Esophagus squamous epithelium (tissue), 4 donors: ENCODE measurements at regions not wholly inside any gene's neighbourhood (a gene's known extent, or its start where the extent isn't known, plus 50 kb on each side); places are given as distances from the start of the nearest gene placed in this dataset.

Experiments used
- CTCF ChIP-seq, 6 experiments: fragments of 450-650 bp in 4 of 6; fragments of 200-600 bp in 2 of 6; sonication (generic) in 2 of 6; IDR thresholded peaks; one replicate each; pipeline ENCODE4 v1.5.1; 2016 to 2019; ENCODE audit warnings: antibody characterized with exemption in 6 of 6, mild to moderate bottlenecking in 4 of 6, moderate library complexity in 4 of 6
- POLR2A ChIP-seq, 4 donors: fragments of 450-650 bp; IDR thresholded peaks; one replicate each; pipeline ENCODE4 v1.6.1; 2017; ENCODE audit warnings: antibody characterized with exemption in 4 of 4, mild to moderate bottlenecking in 4 of 4, moderate library complexity in 3 of 4

GRCh38 chr5:9905661-9906060 lies 275.5 kb upstream of the TAS2R1 start:
- no peak for TF ChIP-seq POLR2A (IDR thresholded peaks at IDR 0.05)
- no peak for TF ChIP-seq CTCF (IDR thresholded peaks at IDR 0.05)
